Loucy (cell line): ENCODE measurements at regions not wholly inside any gene's neighbourhood (a gene's known extent, or its start where the extent isn't known, plus 50 kb on each side); places are given as distances from the start of the nearest gene placed in this dataset.

ENCODE experiments used
- EZH2phosphoT487 ChIP-seq: fragments of 200-600 bp; IDR thresholded peaks from 2 replicates; pipeline ENCODE4 v1.6.1; 2018; ENCODE audit warnings: antibody characterized with exemption, mild to moderate bottlenecking, moderate library complexity, borderline replicate concordance
- TF ChIP-seq, protein P1 (sequence below): fragments of 200-600 bp; sonication (generic); conservative IDR thresholded peaks from 2 replicates; pipeline ENCODE4 v1.5.1; 2014; ENCODE audit warnings: mild to moderate bottlenecking, antibody characterized with exemption, low read length

DNA sequence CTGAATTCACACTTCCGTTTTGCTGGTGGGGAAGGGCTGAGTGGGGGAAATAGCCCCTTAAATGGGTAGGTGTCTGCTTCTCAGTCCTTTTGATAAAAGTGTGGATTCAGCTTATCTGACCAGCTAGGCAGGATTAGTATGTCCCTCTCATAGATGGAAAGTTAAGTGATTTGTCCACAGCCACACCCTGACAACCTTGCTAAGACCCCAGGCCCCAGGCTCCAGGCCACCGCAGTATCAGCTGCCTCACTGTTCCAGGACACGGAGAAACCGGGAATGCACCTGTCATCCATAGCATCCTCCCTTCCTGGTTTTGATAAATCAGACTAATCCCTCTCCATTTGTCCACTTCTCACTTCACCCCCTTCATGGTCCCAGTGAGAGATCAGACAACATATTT lies 197.7 kb downstream of the USP12 start:
- TF ChIP-seq, protein P1, sequence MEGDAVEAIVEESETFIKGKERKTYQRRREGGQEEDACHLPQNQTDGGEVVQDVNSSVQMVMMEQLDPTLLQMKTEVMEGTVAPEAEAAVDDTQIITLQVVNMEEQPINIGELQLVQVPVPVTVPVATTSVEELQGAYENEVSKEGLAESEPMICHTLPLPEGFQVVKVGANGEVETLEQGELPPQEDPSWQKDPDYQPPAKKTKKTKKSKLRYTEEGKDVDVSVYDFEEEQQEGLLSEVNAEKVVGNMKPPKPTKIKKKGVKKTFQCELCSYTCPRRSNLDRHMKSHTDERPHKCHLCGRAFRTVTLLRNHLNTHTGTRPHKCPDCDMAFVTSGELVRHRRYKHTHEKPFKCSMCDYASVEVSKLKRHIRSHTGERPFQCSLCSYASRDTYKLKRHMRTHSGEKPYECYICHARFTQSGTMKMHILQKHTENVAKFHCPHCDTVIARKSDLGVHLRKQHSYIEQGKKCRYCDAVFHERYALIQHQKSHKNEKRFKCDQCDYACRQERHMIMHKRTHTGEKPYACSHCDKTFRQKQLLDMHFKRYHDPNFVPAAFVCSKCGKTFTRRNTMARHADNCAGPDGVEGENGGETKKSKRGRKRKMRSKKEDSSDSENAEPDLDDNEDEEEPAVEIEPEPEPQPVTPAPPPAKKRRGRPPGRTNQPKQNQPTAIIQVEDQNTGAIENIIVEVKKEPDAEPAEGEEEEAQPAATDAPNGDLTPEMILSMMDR, result no peak
- TF ChIP-seq EZH2phosphoT487, result no peak
